ENCODE measurements at regions not wholly inside any gene's neighbourhood (a gene's known extent, or its start where the extent isn't known, plus 50 kb on each side); places are given as distances from the start of the nearest gene placed in this dataset.

GRCh38 chr17:69883120-69883519, 191.9 kb upstream of the KCNJ16 start:
- no peak for TF ChIP-seq CTCF (IDR thresholded peaks at IDR 0.05)
- no peak for TF ChIP-seq POLR2AphosphoS5 (IDR thresholded peaks at IDR 0.05)
- TF ChIP-seq POLR2A (IDR thresholded peaks at IDR 0.05) = no peak
- Histone ChIP-seq H3K36me3 (no peaks in the 10 kb centered on the region), H3K27me3 (no peaks in the 10 kb centered on the region), H3K9me3 (no peaks in the 10 kb centered on the region), H3K4me1 (no peaks in the 10 kb centered on the region), H3K4me3 (no peak overlapping the region), H3K27ac (no peak overlapping the region)
- no peak for DNase-seq (ENCODE audit: low spot score in 2 of 2)
- intact Hi-C loops (cut with DNase I; ENCODE audit: low total_unique reads) = no loop called here

- no peak overlapping the region for H3K27ac ChIP-seq
- intact Hi-C loops (cut with DNase I; ENCODE audit: low total_unique reads) = no loop called here
- no peak overlapping the region for H3K4me3 ChIP-seq
- no peak for DNase-seq (ENCODE audit: low spot score in 2 of 2)
- no peaks in the 10 kb centered on the region for H3K36me3 ChIP-seq
- no peak for TF ChIP-seq CTCF (IDR thresholded peaks at IDR 0.05)
- TF ChIP-seq POLR2AphosphoS5 (IDR thresholded peaks at IDR 0.05) = no peak
- no peak for TF ChIP-seq POLR2A (IDR thresholded peaks at IDR 0.05)
- no peaks in the 10 kb centered on the region for H3K4me1 ChIP-seq
- H3K27me3 ChIP-seq = no peaks in the 10 kb centered on the region
- no peaks in the 10 kb centered on the region for H3K9me3 ChIP-seq
Measured at GRCh38 chr17:69884356-69884755, 190.7 kb upstream of the KCNJ16 start.

- H3K9me3 ChIP-seq = no peaks in the 10 kb centered on the region
- no peaks in the 10 kb centered on the region for H3K36me3 ChIP-seq
- no peak overlapping the region for H3K27ac ChIP-seq
- H3K27me3 ChIP-seq = no peaks in the 10 kb centered on the region
- intact Hi-C loops (cut with DNase I; ENCODE audit: low total_unique reads) = no loop called here
- TF ChIP-seq CTCF (IDR thresholded peaks at IDR 0.05) (no peak), POLR2A (IDR thresholded peaks at IDR 0.05) (no peak), POLR2AphosphoS5 (IDR thresholded peaks at IDR 0.05) (no peak)
- DNase-seq (ENCODE audit: low spot score in 2 of 2) = no peak
- no peaks in the 10 kb centered on the region for H3K4me1 ChIP-seq
- no peak overlapping the region for H3K4me3 ChIP-seq
Measured at GRCh38 chr17:69884846-69885245, 190.2 kb upstream of the KCNJ16 start.

GRCh38 chr17:69898601-69899000, 176.4 kb upstream of the KCNJ16 start:
- Histone ChIP-seq H3K27me3 (no peaks in the 10 kb centered on the region), H3K4me3 (no peak overlapping the region), H3K36me3 (no peaks in the 10 kb centered on the region), H3K27ac (no peak overlapping the region), H3K9me3 (no peaks in the 10 kb centered on the region), H3K4me1 (no peaks in the 10 kb centered on the region)
- no peak for TF ChIP-seq POLR2AphosphoS5 (IDR thresholded peaks at IDR 0.05)
- TF ChIP-seq CTCF (IDR thresholded peaks at IDR 0.05) = no peak
- intact Hi-C loops (cut with DNase I; ENCODE audit: low total_unique reads) = no loop called here
- DNase-seq (ENCODE audit: low spot score in 2 of 2) = no peak

GRCh38 chr17:69900101-69900500, 174.9 kb upstream of the KCNJ16 start:
- no peak for DNase-seq (ENCODE audit: low spot score in 2 of 2)
- no peaks in the 10 kb centered on the region for H3K9me3 ChIP-seq
- intact Hi-C loops (cut with DNase I; ENCODE audit: low total_unique reads) = no loop called here
- H3K4me1 ChIP-seq = no peaks in the 10 kb centered on the region
- no peak overlapping the region for H3K27ac ChIP-seq
- H3K4me3 ChIP-seq = no peak overlapping the region
- TF ChIP-seq CTCF (IDR thresholded peaks at IDR 0.05) (no peak), POLR2AphosphoS5 (IDR thresholded peaks at IDR 0.05) (no peak), POLR2A (IDR thresholded peaks at IDR 0.05) (no peak)
- no peaks in the 10 kb centered on the region for H3K36me3 ChIP-seq
- no peaks in the 10 kb centered on the region for H3K27me3 ChIP-seq

All from breast epithelium (tissue), 4 donors.